VCaP (cell line): ENCODE measurements at regions not wholly inside any gene's neighbourhood (a gene's known extent, or its start where the extent isn't known, plus 50 kb on each side); places are given as distances from the start of the nearest gene placed in this dataset.

ENCODE experiments used
- H3K27ac ChIP-seq: fragments of 450-650 bp; 2 replicates; pipeline ENCODE4 v1.5.1; 2017
- CTCF ChIP-seq: fragments of 450-650 bp; conservative IDR thresholded peaks from 2 replicates; pipeline ENCODE4 v1.5.1; 2017; ENCODE audit warnings: mild to moderate bottlenecking, moderate library complexity

- no peak for TF ChIP-seq CTCF
- no peak overlapping the region for H3K27ac ChIP-seq
Measured at GRCh38 chr2:77823028-77823427, 300.9 kb upstream of the LRRTM4 start.

- no peak overlapping the region for H3K27ac ChIP-seq
- no peak for TF ChIP-seq CTCF
Measured at GRCh38 chr2:77831060-77831459, 308.9 kb upstream of the LRRTM4 start.

- H3K27ac ChIP-seq, result no peak overlapping the region
- TF ChIP-seq CTCF, result no peak
Measured at GRCh38 chr2:77831471-77831870, 309.3 kb upstream of the LRRTM4 start.

- H3K27ac ChIP-seq, result no peak overlapping the region
- TF ChIP-seq CTCF, result no peak
Measured at GRCh38 chr2:77831898-77832297, 309.7 kb upstream of the LRRTM4 start.

- H3K27ac ChIP-seq, result no peak overlapping the region
- TF ChIP-seq CTCF, result no peak
Measured at GRCh38 chr2:77834360-77835002, 312.3 kb upstream of the LRRTM4 start.

- no peak for TF ChIP-seq CTCF
- no peak overlapping the region for H3K27ac ChIP-seq
Measured at GRCh38 chr2:77838441-77838840, 316.3 kb upstream of the LRRTM4 start.

- H3K27ac ChIP-seq, result no peak overlapping the region
- no peak for TF ChIP-seq CTCF
Measured at GRCh38 chr2:77839102-77839501, 316.9 kb upstream of the LRRTM4 start.
